Endothelial cell of umbilical vein (primary cell): ENCODE measurements at regions not wholly inside any gene's neighbourhood (a gene's known extent, or its start where the extent isn't known, plus 50 kb on each side); places are given as distances from the start of the nearest gene placed in this dataset.

Experiments used
- BruUV-seq: library from RNA; stranded (reverse); fragments of 400-500 nt; replicated peaks from 2 replicates; lab custom pipeline; 2021; lab: Mats Ljungman, UMichigan
- CTCF ChIA-PET: fragments of 300-600, 350-600 bp; sonication (Branson Sonifier 250); formaldehyde crosslinking; loops from one replicate; lab custom pipeline; 2021; ENCODE audit warnings: antibody characterized with exemption, inconsistent platforms; lab: Charles Lee
- POLR2A ChIA-PET: fragments of 300-600, 350-600 bp; sonication (Branson Sonifier 250); formaldehyde crosslinking; loops from one replicate; lab custom pipeline; 2021; ENCODE audit warnings: antibody characterized with exemption, inconsistent platforms; lab: Charles Lee
- DNase-seq: peaks from one replicate; pipeline ENCODE4 v3.0.0-alpha.2; 2011; ENCODE audit warnings: low read depth, low spot score
- FAIRE-seq: peaks from 2 replicates; lab custom pipeline; 2011; peaks lifted over from hg19 to GRCh38; lab: Jason Lieb, UNC
- H2AFZ ChIP-seq: 2 replicates; pipeline ENCODE4 v1.6.0; 2012; ENCODE audit warnings: low read depth, low read length, control low read depth, inconsistent platforms
- H3K27ac ChIP-seq: 2 replicates; pipeline ENCODE4 v1.5.1; 2011; ENCODE audit warnings: low read depth, mild to moderate bottlenecking, control low read depth, low read length, moderate library complexity; ENCODE audit not compliant: insufficient read depth
- H3K27me3 ChIP-seq, 2 experiments: 2 replicates each; pipeline versions ENCODE4 v1.6.0 to v1.6.1; 2011; ENCODE audit warnings: low read length in 2 of 2, mixed read lengths in 1 of 2; ENCODE audit not compliant: control insufficient read depth in 2 of 2, insufficient read depth in 2 of 2
- H3K36me3 ChIP-seq, 2 experiments: 2 replicates in 1 of 2; 3 replicates in 1 of 2; pipeline ENCODE4 v1.5.1; 2011; ENCODE audit warnings: low read length in 2 of 2, mild to moderate bottlenecking in 1 of 2, moderate library complexity in 1 of 2; ENCODE audit not compliant: control insufficient read depth in 2 of 2, insufficient read depth in 2 of 2; ENCODE audit errors: extremely low read depth in 1 of 2
- H3K4me1 ChIP-seq: 3 replicates; pipeline ENCODE4 v1.5.1; 2011; ENCODE audit warnings: mild to moderate bottlenecking, low read length; ENCODE audit not compliant: control insufficient read depth, insufficient read depth; ENCODE audit errors: extremely low read depth
- H3K4me2 ChIP-seq: 2 replicates; pipeline ENCODE4 v1.6.1; 2011; ENCODE audit warnings: low read length, control low read depth, mixed read lengths; ENCODE audit not compliant: insufficient read depth
- H3K4me3 ChIP-seq, 3 experiments: fragments of 200-600 bp in 1 of 3; sonication (generic), shearing (Covaris generic) in 1 of 3; replicated peaks in 1 of 3; 2 replicates each; pipeline ENCODE4 v1.5.1; 2011 to 2016; ENCODE audit warnings: control low read depth in 3 of 3, low read length in 3 of 3, mild to moderate bottlenecking in 2 of 3, inconsistent platforms in 1 of 3, low read depth in 1 of 3, moderate library complexity in 1 of 3; ENCODE audit not compliant: insufficient read depth in 1 of 3
- H3K79me2 ChIP-seq: 2 replicates; pipeline ENCODE4 v1.6.0; 2012; ENCODE audit warnings: low read length, inconsistent platforms; ENCODE audit not compliant: control insufficient read depth, insufficient read depth
- H3K9ac ChIP-seq: replicated peaks from 2 replicates; pipeline ENCODE3; 2011; ENCODE audit warnings: low read length, control low read depth; ENCODE audit not compliant: insufficient read depth; ENCODE audit errors: extremely low read depth
- H3K9me1 ChIP-seq: replicated peaks from 3 replicates; pipeline ENCODE4 v1.6.0; 2011; ENCODE audit warnings: mild to moderate bottlenecking, low read length; ENCODE audit not compliant: control insufficient read depth, insufficient read depth; ENCODE audit errors: extremely low read depth
- H3K9me3 ChIP-seq: replicated peaks from 2 replicates; pipeline ENCODE4 v1.5.1; 2012; ENCODE audit warnings: low read length, inconsistent platforms; ENCODE audit not compliant: control insufficient read depth, insufficient read depth
- H4K20me1 ChIP-seq: replicated peaks from 2 replicates; pipeline ENCODE3; 2011; ENCODE audit warnings: mild to moderate bottlenecking, low read length; ENCODE audit not compliant: control insufficient read depth, insufficient read depth; ENCODE audit errors: extremely low read depth
- EZH2 ChIP-seq: IDR thresholded peaks from 2 replicates; pipeline ENCODE4 v1.6.1; 2012; ENCODE audit warnings: borderline replicate concordance, low read depth, mild to moderate bottlenecking, moderate library complexity, low read length, inconsistent platforms; ENCODE audit not compliant: severe bottlenecking
- FOS ChIP-seq: IDR thresholded peaks from 2 replicates; pipeline ENCODE4 v1.6.1; 2011; ENCODE audit warnings: mild to moderate bottlenecking, low read length, moderate library complexity, borderline replicate concordance; ENCODE audit not compliant: insufficient read depth
- GATA2 ChIP-seq: IDR thresholded peaks from 2 replicates; pipeline ENCODE4 v1.7.0; 2011; ENCODE audit warnings: low read depth, mild to moderate bottlenecking, moderate library complexity, mixed read lengths, low read length; ENCODE audit not compliant: insufficient read length, insufficient read depth
- JUN ChIP-seq: IDR thresholded peaks from 2 replicates; pipeline ENCODE4 v1.6.1; 2011; ENCODE audit warnings: borderline replicate concordance, low read depth; ENCODE audit not compliant: insufficient read length, insufficient read depth
- MAX ChIP-seq: IDR thresholded peaks from 2 replicates; pipeline ENCODE4 v1.6.1; 2011; ENCODE audit not compliant: insufficient read depth, insufficient read length
- MYC ChIP-seq: IDR thresholded peaks from one replicate; pipeline ENCODE4 v1.6.1; 2011; ENCODE audit warnings: mild to moderate bottlenecking, low read depth, low read length
- POLR2A ChIP-seq: IDR thresholded peaks from 2 replicates; pipeline ENCODE4 v1.6.1; 2012; ENCODE audit warnings: low read depth, mild to moderate bottlenecking, control low read depth, low read length
- POLR2AphosphoS5 ChIP-seq: IDR thresholded peaks from 2 replicates; pipeline ENCODE4 v1.6.1; 2012; ENCODE audit warnings: low read depth, mild to moderate bottlenecking, control low read depth, low read length, moderate library complexity; ENCODE audit not compliant: insufficient read depth
- dilution Hi-C: fragments of 300-500 bp; cut with MboI; formaldehyde crosslinking; loops from one replicate; pipeline ENCODE4 v1.15.0; 2019; ENCODE audit warnings: low sequenced_read_pairs; ENCODE audit not compliant: extremely low pct_ligation_motif_present
- intact Hi-C: fragments of 100-400 bp; cut with micrococcal nuclease; formaldehyde crosslinking; loops from one replicate; pipeline ENCODE4 v1.10.0; 2022
- TF ChIP-seq, protein P1 (sequence below), 2 donors: IDR thresholded peaks; 1 replicate in 1 of 2; 2 replicates in 1 of 2; pipeline ENCODE4 v1.5.1; 2011; ENCODE audit warnings: low read length in 2 of 2, mild to moderate bottlenecking in 2 of 2, moderate library complexity in 2 of 2, control low read depth in 1 of 2, inconsistent platforms in 1 of 2, low read depth in 1 of 2; ENCODE audit not compliant: insufficient read depth in 1 of 2; ENCODE audit errors: extremely low read depth in 1 of 2

- CTCF ChIA-PET: no interaction called here
- BruUV-seq: no TSS peak
Measured at GRCh38 chr3:96071097-96071496, 743.3 kb upstream of the EPHA6 start.

More at GRCh38 chr3:96071097-96071496, 743.3 kb upstream of the EPHA6 start:
- Histone ChIP-seq H3K9me1 (no peaks in the 10 kb centered on the region), H3K79me2 (no peaks in the 10 kb centered on the region), H3K36me3 (no peaks in the 10 kb centered on the region), H3K4me1 (no peaks in the 10 kb centered on the region), H3K27me3 (no peaks in the 10 kb centered on the region), H3K27ac (no peak overlapping the region), H2AFZ (no peak overlapping the region), H3K4me3 (no peak overlapping the region), H3K4me2 (no peak overlapping the region), H3K9ac (no peak overlapping the region), H4K20me1 (no peaks in the 10 kb centered on the region), H3K9me3 (no peaks in the 10 kb centered on the region)
- TF ChIP-seq, protein P1, sequence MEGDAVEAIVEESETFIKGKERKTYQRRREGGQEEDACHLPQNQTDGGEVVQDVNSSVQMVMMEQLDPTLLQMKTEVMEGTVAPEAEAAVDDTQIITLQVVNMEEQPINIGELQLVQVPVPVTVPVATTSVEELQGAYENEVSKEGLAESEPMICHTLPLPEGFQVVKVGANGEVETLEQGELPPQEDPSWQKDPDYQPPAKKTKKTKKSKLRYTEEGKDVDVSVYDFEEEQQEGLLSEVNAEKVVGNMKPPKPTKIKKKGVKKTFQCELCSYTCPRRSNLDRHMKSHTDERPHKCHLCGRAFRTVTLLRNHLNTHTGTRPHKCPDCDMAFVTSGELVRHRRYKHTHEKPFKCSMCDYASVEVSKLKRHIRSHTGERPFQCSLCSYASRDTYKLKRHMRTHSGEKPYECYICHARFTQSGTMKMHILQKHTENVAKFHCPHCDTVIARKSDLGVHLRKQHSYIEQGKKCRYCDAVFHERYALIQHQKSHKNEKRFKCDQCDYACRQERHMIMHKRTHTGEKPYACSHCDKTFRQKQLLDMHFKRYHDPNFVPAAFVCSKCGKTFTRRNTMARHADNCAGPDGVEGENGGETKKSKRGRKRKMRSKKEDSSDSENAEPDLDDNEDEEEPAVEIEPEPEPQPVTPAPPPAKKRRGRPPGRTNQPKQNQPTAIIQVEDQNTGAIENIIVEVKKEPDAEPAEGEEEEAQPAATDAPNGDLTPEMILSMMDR (IDR thresholded peaks at IDR 0.05; ENCODE audit: extremely low read depth in 1 of 2, insufficient read depth in 1 of 2, low read depth in 1 of 2, low read length in 2 of 2): no peak
- TF ChIP-seq MYC: no peak
- no peak for TF ChIP-seq FOS
- no peak for TF ChIP-seq JUN
- TF ChIP-seq MAX: no peak
- no peak for TF ChIP-seq GATA2
- TF ChIP-seq POLR2AphosphoS5: no peak
- no peak for TF ChIP-seq EZH2
- no peak for TF ChIP-seq POLR2A
- FAIRE-seq (no peak), DNase-seq (no peak)
- dilution Hi-C loops: no loop called here
- intact Hi-C loops: no loop called here
- POLR2A ChIA-PET: no interaction called here
